ENCODE measurements at regions not wholly inside any gene's neighbourhood (a gene's known extent, or its start where the extent isn't known, plus 50 kb on each side); places are given as distances from the start of the nearest gene placed in this dataset.

DNA sequence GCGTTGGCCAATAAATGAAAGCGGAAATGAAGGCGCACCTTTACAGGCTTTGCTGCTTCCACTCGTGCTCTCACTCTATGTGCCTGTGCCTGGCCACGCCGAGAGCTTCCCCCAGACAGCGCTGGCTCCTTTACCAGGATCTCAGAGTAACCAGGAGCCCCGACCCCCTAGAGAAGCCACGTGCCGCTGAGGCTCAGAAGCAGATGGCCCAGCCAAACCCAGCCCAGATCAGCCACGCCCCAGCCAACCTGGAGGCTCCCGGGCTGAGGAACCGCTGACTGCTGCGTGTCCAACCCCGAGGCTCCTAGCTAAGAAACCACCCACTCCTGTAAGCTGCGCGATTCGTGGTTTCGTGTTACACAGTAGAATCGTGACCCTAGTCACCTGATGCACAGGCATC is 199.3 kb downstream of the NCK2 start:
- peaks cover 12% of the 10 kb centered on the region for H3K4me1 Mint-ChIP-seq (ENCODE audit: low read depth)
- Histone ChIP-seq H3K4me3 (ENCODE audit: low read length) (no peak overlapping the region), H3K4me1 (ENCODE audit: insufficient read depth, low read length) (peaks cover 2% of the 10 kb centered on the region), H3K36me3 (ENCODE audit: insufficient read depth, low read length) (no peaks in the 10 kb centered on the region), H3K9me3 (ENCODE audit: control insufficient read depth in 1 of 2, insufficient read depth in 1 of 2, low read length in 2 of 2) (peaks cover 5 to 9% of the 10 kb centered on the region in 2 experiments), H3K27ac (ENCODE audit: low read depth in 1 of 2, low read length in 2 of 2) (no peak overlapping the region), H3K27me3 (ENCODE audit: control insufficient read depth in 1 of 2, insufficient read depth in 2 of 2, low read length in 2 of 2) (no peaks in the 10 kb centered on the region)
- no peak overlapping the region for H3K4me3 Mint-ChIP-seq
- TF ChIP-seq, protein P1, sequence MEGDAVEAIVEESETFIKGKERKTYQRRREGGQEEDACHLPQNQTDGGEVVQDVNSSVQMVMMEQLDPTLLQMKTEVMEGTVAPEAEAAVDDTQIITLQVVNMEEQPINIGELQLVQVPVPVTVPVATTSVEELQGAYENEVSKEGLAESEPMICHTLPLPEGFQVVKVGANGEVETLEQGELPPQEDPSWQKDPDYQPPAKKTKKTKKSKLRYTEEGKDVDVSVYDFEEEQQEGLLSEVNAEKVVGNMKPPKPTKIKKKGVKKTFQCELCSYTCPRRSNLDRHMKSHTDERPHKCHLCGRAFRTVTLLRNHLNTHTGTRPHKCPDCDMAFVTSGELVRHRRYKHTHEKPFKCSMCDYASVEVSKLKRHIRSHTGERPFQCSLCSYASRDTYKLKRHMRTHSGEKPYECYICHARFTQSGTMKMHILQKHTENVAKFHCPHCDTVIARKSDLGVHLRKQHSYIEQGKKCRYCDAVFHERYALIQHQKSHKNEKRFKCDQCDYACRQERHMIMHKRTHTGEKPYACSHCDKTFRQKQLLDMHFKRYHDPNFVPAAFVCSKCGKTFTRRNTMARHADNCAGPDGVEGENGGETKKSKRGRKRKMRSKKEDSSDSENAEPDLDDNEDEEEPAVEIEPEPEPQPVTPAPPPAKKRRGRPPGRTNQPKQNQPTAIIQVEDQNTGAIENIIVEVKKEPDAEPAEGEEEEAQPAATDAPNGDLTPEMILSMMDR (IDR thresholded peaks at IDR 0.05): no peak
- no peak overlapping the region for H3K27ac Mint-ChIP-seq
- H3K36me3 Mint-ChIP-seq (ENCODE audit: low read depth): peaks cover 11% of the 10 kb centered on the region
- CTCF ChIA-PET: no interaction called here
- POLR2A ChIA-PET: no interaction called here
- intact Hi-C loops (cut with DNase I, micrococcal nuclease): no loop called here
- peaks cover 4% of the 10 kb centered on the region for H3K9me3 Mint-ChIP-seq
- DNase-seq (no peak), ATAC-seq (ENCODE audit: poor library complexity) (no peak)
- H3K27me3 Mint-ChIP-seq: no peaks in the 10 kb centered on the region

All from CD4-positive, alpha-beta T cell (primary cell).